Spleen (tissue), 7 donors: ENCODE measurements at regions not wholly inside any gene's neighbourhood (a gene's known extent, or its start where the extent isn't known, plus 50 kb on each side); places are given as distances from the start of the nearest gene placed in this dataset.

ENCODE experiments used
- CTCF ChIP-seq, 11 experiments: fragments of 200-600 bp in 7 of 11; fragments of 450-650 bp in 4 of 11; sonication (generic) in 4 of 11; IDR thresholded peaks in 8 of 11; conservative IDR thresholded peaks in 3 of 11; 1 replicate in 7 of 11; 2 replicates in 4 of 11; pipeline versions ENCODE4 v1.4.0 to v1.8.0; 2016 to 2021; ENCODE audit warnings: antibody characterized with exemption in 11 of 11, inconsistent platforms in 4 of 11, mild to moderate bottlenecking in 1 of 11
- POLR2AphosphoS5 ChIP-seq, 3 donors: sonication (generic); formaldehyde crosslinking; IDR thresholded peaks; one replicate each; pipeline ENCODE4 v1.5.1; 2017; ENCODE audit warnings: antibody characterized with exemption in 3 of 3
- donor health status: DM: no; HTN: no; CAD: no; lungs with moderate emphysema.
- donor health status: DM: no; HTN: no; CAD: no.
- donor health status: DM: no; HTN: no; CAD: no.

DNA sequence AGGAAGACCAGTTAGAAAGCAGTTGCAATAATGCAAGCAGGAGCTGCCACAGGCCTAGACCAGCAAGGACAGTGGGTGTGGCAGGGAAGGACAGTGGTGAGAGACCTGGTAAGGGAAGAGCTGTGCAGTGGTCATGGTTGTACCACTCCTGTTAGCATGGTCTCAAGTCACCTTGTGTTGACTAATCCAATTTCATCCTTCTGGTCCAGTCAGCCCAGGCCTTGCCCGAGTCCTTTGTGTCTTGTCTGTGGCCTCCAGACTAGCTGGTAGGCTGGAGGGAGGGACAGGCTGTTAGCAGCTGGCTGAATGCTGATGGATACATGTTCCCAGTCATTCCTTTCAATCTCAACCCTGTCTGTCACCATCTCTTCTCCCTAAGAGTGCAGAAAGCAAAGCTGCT, 54.1 kb upstream of the BRD7 start:
- TF ChIP-seq CTCF (IDR thresholded peaks at IDR 0.05 in 8 of 11, conservative IDR thresholded peaks at IDR 0.05 in 3 of 11) (no peak), POLR2AphosphoS5 (IDR thresholded peaks at IDR 0.05) (no peak)
